Activated T-cell treated with anti-CD3 and anti-CD28 coated beads, Interleukin-2, amount 50 U/mL, for 72 hours (primary cell): ENCODE measurements at regions not wholly inside any gene's neighbourhood (a gene's known extent, or its start where the extent isn't known, plus 50 kb on each side); places are given as distances from the start of the nearest gene placed in this dataset.

Experiments used
- ATAC-seq, 2 donors: fragments of 150-1000 bp; cut with Tn5 transposase; replicated peaks in 1 of 2; 2 replicates each; pipeline ENCODE4 v1.10.0; 2021; ENCODE audit warnings: moderate library complexity in 2 of 2, mild to moderate bottlenecking in 1 of 2
- DNase-seq, 2 donors: peaks; one replicate each; pipeline ENCODE4 v3.0.0; 2021 to 2022; ENCODE audit warnings: mixed read lengths in 1 of 2
- H3K27ac Mint-ChIP-seq: one replicate; pipeline ENCODE4 v1.8.0; 2022; ENCODE audit warnings: mild to moderate bottlenecking, moderate library complexity, mixed read lengths
- H3K27me3 Mint-ChIP-seq: one replicate; pipeline ENCODE4 v1.8.0; 2022; ENCODE audit warnings: low read depth, mixed read lengths
- H3K36me3 Mint-ChIP-seq, 2 donors: one replicate each; pipeline ENCODE4 v1.8.0; 2022; ENCODE audit warnings: mixed read lengths in 2 of 2, mild to moderate bottlenecking in 1 of 2; ENCODE audit not compliant: insufficient read depth in 2 of 2
- H3K4me1 Mint-ChIP-seq: one replicate; pipeline ENCODE4 v1.8.0; 2022; ENCODE audit warnings: low read depth, mixed read lengths
- H3K4me3 Mint-ChIP-seq, 2 donors: one replicate each; pipeline ENCODE4 v1.8.0; 2022; ENCODE audit warnings: mild to moderate bottlenecking in 2 of 2, mixed read lengths in 2 of 2, moderate library complexity in 2 of 2
- H3K9me3 Mint-ChIP-seq, 2 donors: one replicate each; pipeline ENCODE4 v1.8.0; 2022; ENCODE audit warnings: mixed read lengths in 2 of 2

- ATAC-seq (no peak), DNase-seq (no peak)
- H3K27me3 Mint-ChIP-seq, result no peaks in the 10 kb centered on the region
- no peak overlapping the region for H3K4me3 Mint-ChIP-seq
- no peaks in the 10 kb centered on the region for H3K36me3 Mint-ChIP-seq
- H3K9me3 Mint-ChIP-seq, result no peaks in the 10 kb centered on the region
- no peaks in the 10 kb centered on the region for H3K4me1 Mint-ChIP-seq
- H3K27ac Mint-ChIP-seq, result no peak overlapping the region
Measured at GRCh38 chr12:97168804-97169203, 261.7 kb downstream of the NEDD1 start.

GRCh38 chr12:97169889-97170567 is 263.0 kb downstream of the NEDD1 start:
- no peaks in the 10 kb centered on the region for H3K27me3 Mint-ChIP-seq

GRCh38 chr12:97173688-97174410 is 266.8 kb downstream of the NEDD1 start:
- no peaks in the 10 kb centered on the region for H3K4me1 Mint-ChIP-seq
- H3K27me3 Mint-ChIP-seq, result no peaks in the 10 kb centered on the region
- ATAC-seq, result no peak
- no peaks in the 10 kb centered on the region for H3K36me3 Mint-ChIP-seq
- no peaks in the 10 kb centered on the region for H3K9me3 Mint-ChIP-seq
- no peak for DNase-seq
- H3K4me3 Mint-ChIP-seq, result no peak overlapping the region
- H3K27ac Mint-ChIP-seq, result no peak overlapping the region

More at GRCh38 chr12:97169889-97170567, 263.0 kb downstream of the NEDD1 start:
- DNase-seq (no peak), ATAC-seq (no peak)
- Mint-ChIP-seq H3K27ac (no peak overlapping the region), H3K36me3 (no peaks in the 10 kb centered on the region), H3K4me3 (no peak overlapping the region), H3K9me3 (no peaks in the 10 kb centered on the region), H3K4me1 (no peaks in the 10 kb centered on the region)

GRCh38 chr12:97177481-97177880 is 270.4 kb downstream of the NEDD1 start:
- DNase-seq (no peak), ATAC-seq (no peak)
- Mint-ChIP-seq H3K9me3 (no peaks in the 10 kb centered on the region), H3K4me3 (no peak overlapping the region), H3K27ac (no peak overlapping the region), H3K4me1 (no peaks in the 10 kb centered on the region), H3K27me3 (no peaks in the 10 kb centered on the region), H3K36me3 (no peaks in the 10 kb centered on the region)

GRCh38 chr12:97181571-97182265 is 274.7 kb downstream of the NEDD1 start:
- DNase-seq (no peak), ATAC-seq (no peak)
- no peak overlapping the region for H3K27ac Mint-ChIP-seq
- H3K4me3 Mint-ChIP-seq, result no peak overlapping the region
- no peaks in the 10 kb centered on the region for H3K9me3 Mint-ChIP-seq
- no peaks in the 10 kb centered on the region for H3K4me1 Mint-ChIP-seq
- no peaks in the 10 kb centered on the region for H3K27me3 Mint-ChIP-seq
- no peaks in the 10 kb centered on the region for H3K36me3 Mint-ChIP-seq

GRCh38 chr12:97182769-97183168 is 275.7 kb downstream of the NEDD1 start:
- Mint-ChIP-seq H3K36me3 (no peaks in the 10 kb centered on the region), H3K4me1 (no peaks in the 10 kb centered on the region), H3K4me3 (no peak overlapping the region), H3K27ac (no peak overlapping the region), H3K9me3 (peaks cover 0 to 2% of the 10 kb centered on the region in 2 donors), H3K27me3 (no peaks in the 10 kb centered on the region)
- no peak for ATAC-seq
- DNase-seq, result no peak

- H3K4me1 Mint-ChIP-seq, result no peaks in the 10 kb centered on the region
- DNase-seq (no peak), ATAC-seq (no peak)
- H3K27me3 Mint-ChIP-seq, result no peaks in the 10 kb centered on the region
- no peak overlapping the region for H3K27ac Mint-ChIP-seq
- H3K9me3 Mint-ChIP-seq, result peaks cover 0 to 2% of the 10 kb centered on the region in 2 donors
- no peak overlapping the region for H3K4me3 Mint-ChIP-seq
- no peaks in the 10 kb centered on the region for H3K36me3 Mint-ChIP-seq
Measured at GRCh38 chr12:97184127-97184773, 277.2 kb downstream of the NEDD1 start.

GRCh38 chr12:97185567-97185966 is 277.0 kb upstream of the RMST start:
- Mint-ChIP-seq H3K4me3 (no peak overlapping the region), H3K9me3 (peaks cover 0 to 2% of the 10 kb centered on the region in 2 donors), H3K36me3 (no peaks in the 10 kb centered on the region), H3K4me1 (no peaks in the 10 kb centered on the region), H3K27ac (no peak overlapping the region), H3K27me3 (no peaks in the 10 kb centered on the region)
- ATAC-seq (no peak), DNase-seq (no peak)

GRCh38 chr12:97194546-97194945 is 268.1 kb upstream of the RMST start:
- ATAC-seq, result no peak
- no peaks in the 10 kb centered on the region for H3K27me3 Mint-ChIP-seq
- no peak overlapping the region for H3K4me3 Mint-ChIP-seq
- H3K9me3 Mint-ChIP-seq, result peaks cover 2 to 5% of the 10 kb centered on the region in 2 donors
- DNase-seq, result no peak
- no peaks in the 10 kb centered on the region for H3K36me3 Mint-ChIP-seq
- H3K27ac Mint-ChIP-seq, result no peak overlapping the region
- no peaks in the 10 kb centered on the region for H3K4me1 Mint-ChIP-seq

GRCh38 chr12:97200181-97200580 is 262.4 kb upstream of the RMST start:
- H3K36me3 Mint-ChIP-seq, result no peaks in the 10 kb centered on the region
- DNase-seq (no peak), ATAC-seq (no peak)
- H3K9me3 Mint-ChIP-seq, result peaks cover 0 to 2% of the 10 kb centered on the region in 2 donors
- H3K27ac Mint-ChIP-seq, result no peak overlapping the region
- H3K4me1 Mint-ChIP-seq, result no peaks in the 10 kb centered on the region
- no peaks in the 10 kb centered on the region for H3K27me3 Mint-ChIP-seq
- H3K4me3 Mint-ChIP-seq, result no peak overlapping the region

- Mint-ChIP-seq H3K4me1 (no peaks in the 10 kb centered on the region), H3K27ac (no peak overlapping the region), H3K27me3 (no peaks in the 10 kb centered on the region), H3K4me3 (no peak overlapping the region), H3K36me3 (no peaks in the 10 kb centered on the region), H3K9me3 (peaks cover 1 to 4% of the 10 kb centered on the region in 2 donors)
- DNase-seq, result no peak
- ATAC-seq, result no peak
Measured at GRCh38 chr12:97203408-97203807, 259.2 kb upstream of the RMST start.

GRCh38 chr12:97209997-97210396 is 252.6 kb upstream of the RMST start:
- DNase-seq (no peak), ATAC-seq (no peak)
- Mint-ChIP-seq H3K9me3 (peaks cover 2 to 3% of the 10 kb centered on the region in 2 donors), H3K4me1 (no peaks in the 10 kb centered on the region), H3K4me3 (no peak overlapping the region), H3K36me3 (no peaks in the 10 kb centered on the region), H3K27ac (no peak overlapping the region), H3K27me3 (no peaks in the 10 kb centered on the region)

- no peak for DNase-seq
- Mint-ChIP-seq H3K27ac (no peak overlapping the region), H3K4me1 (no peaks in the 10 kb centered on the region), H3K4me3 (no peak overlapping the region), H3K36me3 (no peaks in the 10 kb centered on the region), H3K9me3 (peaks cover 0 to 1% of the 10 kb centered on the region in 2 donors), H3K27me3 (no peaks in the 10 kb centered on the region)
- no peak for ATAC-seq
Measured at GRCh38 chr12:97211416-97211930, 251.1 kb upstream of the RMST start.
